HAP-1 (cell line): ENCODE measurements at regions not wholly inside any gene's neighbourhood (a gene's known extent, or its start where the extent isn't known, plus 50 kb on each side); places are given as distances from the start of the nearest gene placed in this dataset.
A peak's percentile ranks its signal among the peaks of the same experiment; 100 is the strongest.
"Not testable (repeated sequence)": the region's sequence is repeated elsewhere in the genome, so short reads cannot be mapped to it uniquely, and the experiment has no call there.

ENCODE experiments used
- DNase-seq, 2 experiments: peaks; one replicate each; pipeline ENCODE4 v3.0.0-alpha.2; 2016 to 2020; ENCODE audit warnings: low spot score in 2 of 2
- H3K27me3 ChIP-seq: fragments of 250-450 bp; sonication (Bioruptor Pico); 2 replicates; pipeline ENCODE4 v1.5.1; 2020; ENCODE audit warnings: low read depth, mild to moderate bottlenecking, moderate library complexity
- H3K36me3 ChIP-seq: fragments of 250-450 bp; sonication (Bioruptor Pico); replicated peaks from 2 replicates; pipeline ENCODE4 v1.5.1; 2020; ENCODE audit warnings: mild to moderate bottlenecking
- H3K4me1 ChIP-seq: fragments of 250-450 bp; sonication (Bioruptor Pico); 2 replicates; pipeline ENCODE4 v1.5.1; 2020; ENCODE audit warnings: mild to moderate bottlenecking
- H3K4me3 ChIP-seq: fragments of 250-450 bp; sonication (Bioruptor Pico); 2 replicates; pipeline ENCODE4 v1.5.1; 2020; ENCODE audit warnings: mild to moderate bottlenecking, moderate library complexity
- H3K9me3 ChIP-seq: fragments of 250-450 bp; sonication (Bioruptor Pico); 2 replicates; pipeline ENCODE4 v1.5.1; 2020; ENCODE audit warnings: mild to moderate bottlenecking, moderate library complexity
- in situ Hi-C: fragments of 300-500 bp; cut with MboI; formaldehyde crosslinking; loops from 3 replicates; pipeline ENCODE4 v1.14.3; 2020; ENCODE audit warnings: low sequenced_read_pairs, inconsistent platforms, mixed read lengths

DNA sequence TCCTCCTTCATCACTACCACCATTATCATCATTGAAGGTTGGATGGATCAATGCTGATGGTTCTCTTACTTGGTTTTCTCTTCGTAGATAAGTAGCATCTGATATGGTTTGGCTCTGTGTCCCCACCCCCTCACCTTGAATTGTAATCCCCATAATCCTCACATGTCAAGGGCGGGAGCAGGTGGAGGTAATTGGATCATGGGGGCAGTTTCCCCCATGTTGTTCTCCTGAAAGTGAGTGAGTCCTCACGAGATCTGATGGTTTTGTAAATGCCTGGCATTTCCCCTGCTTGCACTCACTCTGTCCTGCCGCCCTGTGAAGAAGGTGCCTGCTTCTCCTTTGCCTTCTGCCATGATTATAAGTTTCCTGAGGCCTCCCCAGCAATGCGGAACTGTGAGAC is 172.4 kb upstream of the PWP1 start:
- no peak for DNase-seq

DNA sequence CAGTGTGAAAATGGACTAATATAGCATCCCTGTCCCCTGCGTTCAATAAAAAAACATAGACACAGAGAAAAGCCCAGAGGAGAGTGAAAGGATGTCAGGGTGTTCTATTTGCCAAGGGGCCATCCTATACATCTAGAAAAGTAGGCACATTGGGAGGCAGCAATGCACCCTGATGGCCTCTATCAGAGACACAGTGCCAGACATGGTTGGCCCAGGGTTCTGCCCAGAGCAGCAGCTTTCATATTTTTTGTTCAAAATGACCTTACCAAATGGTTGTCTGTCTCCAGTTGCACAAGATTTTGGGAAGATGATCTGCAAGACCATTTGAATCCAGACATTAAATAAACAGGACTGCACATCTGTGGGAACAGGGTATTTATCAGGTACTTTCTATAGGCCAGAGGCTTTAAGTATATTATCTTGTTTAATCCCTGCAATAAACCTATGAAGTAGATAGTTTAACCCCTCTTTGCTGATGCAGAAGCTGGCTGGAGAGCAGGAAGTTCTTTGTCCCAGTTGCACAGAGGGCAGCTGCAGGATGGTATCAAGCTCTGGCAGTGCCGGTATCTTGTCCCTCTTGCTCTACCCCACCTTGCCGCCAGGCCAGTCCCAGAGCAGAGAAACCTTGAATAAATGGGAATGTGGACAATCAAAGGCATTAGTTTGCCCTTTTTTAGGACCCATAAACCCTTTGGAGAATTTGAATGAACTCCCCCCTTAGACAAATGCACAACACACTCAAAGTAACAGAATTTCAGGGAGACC is 171.8 kb upstream of the PWP1 start:
- no peaks in the 10 kb centered on the region for H3K4me1 ChIP-seq
- no peaks in the 10 kb centered on the region for H3K27me3 ChIP-seq
- H3K4me3 ChIP-seq, result no peak overlapping the region
- no peaks in the 10 kb centered on the region for H3K36me3 ChIP-seq
- no peak for DNase-seq
- no peaks in the 10 kb centered on the region for H3K9me3 ChIP-seq
- in situ Hi-C loops, result no loop called here

More for the DNA sequence above, 172.4 kb upstream of the PWP1 start:
- Histone ChIP-seq H3K9me3 (no peaks in the 10 kb centered on the region), H3K36me3 (no peaks in the 10 kb centered on the region), H3K4me3 (no peak overlapping the region), H3K27me3 (no peaks in the 10 kb centered on the region), H3K4me1 (no peaks in the 10 kb centered on the region)
- in situ Hi-C loops, result no loop called here

DNA sequence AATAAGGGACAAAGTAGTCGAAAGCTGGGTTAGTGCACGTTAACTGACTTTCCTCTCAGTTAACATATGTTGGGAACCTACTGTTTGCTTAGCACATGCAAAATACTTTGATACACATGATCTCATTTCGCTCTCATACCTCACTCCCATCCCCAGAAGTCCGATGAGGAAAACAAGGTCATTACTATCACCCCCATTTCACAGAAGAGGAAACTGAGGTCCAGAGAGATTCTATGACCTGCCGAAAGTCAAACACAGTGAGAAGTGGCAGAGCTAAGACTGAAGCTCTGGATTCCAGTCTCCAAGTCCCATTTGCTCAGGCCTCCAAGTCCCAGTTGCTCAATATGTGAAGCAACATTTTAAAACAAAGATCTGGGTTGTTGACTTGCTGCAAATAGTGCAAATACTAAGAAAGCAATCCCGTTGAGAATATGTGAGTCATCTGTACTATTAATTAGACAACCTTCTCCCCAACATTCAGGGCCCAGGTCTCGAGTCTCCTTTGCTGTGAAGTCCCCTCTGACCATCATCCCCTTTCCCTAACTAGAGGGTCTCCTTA is 170.6 kb upstream of the PWP1 start:
- Histone ChIP-seq H3K36me3 (no peaks in the 10 kb centered on the region), H3K27me3 (no peaks in the 10 kb centered on the region), H3K4me1 (no peaks in the 10 kb centered on the region), H3K4me3 (no peak overlapping the region), H3K9me3 (no peaks in the 10 kb centered on the region)
- no peak for DNase-seq
- in situ Hi-C loops, result no loop called here

DNA sequence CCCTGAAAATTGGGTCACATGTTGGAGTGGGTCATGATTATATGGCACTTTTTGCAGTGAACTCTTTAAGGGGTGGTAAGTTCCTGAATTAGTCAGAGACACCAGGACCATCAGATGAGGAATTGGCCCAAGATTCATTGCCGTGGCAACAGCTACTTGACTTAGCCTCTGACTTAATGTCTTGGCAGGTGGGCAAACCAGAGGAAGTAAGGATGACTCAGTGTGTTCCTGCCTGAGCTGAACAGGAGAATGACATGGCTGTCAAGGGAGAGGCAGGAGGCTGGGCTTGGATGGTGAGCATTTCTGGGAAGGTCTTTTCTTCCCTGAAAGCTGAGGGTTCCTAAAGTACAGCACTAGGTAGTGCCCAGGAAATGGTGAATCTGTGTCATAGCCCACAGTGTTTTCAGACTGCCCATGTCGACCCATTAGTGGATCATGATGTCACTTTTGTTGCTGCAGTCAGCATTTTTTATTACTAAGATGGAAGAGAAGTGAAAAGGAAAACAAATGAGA is 170.1 kb upstream of the PWP1 start:
- H3K4me3 ChIP-seq, result no peak overlapping the region
- DNase-seq, result no peak
- no peaks in the 10 kb centered on the region for H3K27me3 ChIP-seq
- H3K4me1 ChIP-seq, result no peaks in the 10 kb centered on the region
- no peaks in the 10 kb centered on the region for H3K9me3 ChIP-seq
- in situ Hi-C loops, result no loop called here
- H3K36me3 ChIP-seq, result no peaks in the 10 kb centered on the region

DNA sequence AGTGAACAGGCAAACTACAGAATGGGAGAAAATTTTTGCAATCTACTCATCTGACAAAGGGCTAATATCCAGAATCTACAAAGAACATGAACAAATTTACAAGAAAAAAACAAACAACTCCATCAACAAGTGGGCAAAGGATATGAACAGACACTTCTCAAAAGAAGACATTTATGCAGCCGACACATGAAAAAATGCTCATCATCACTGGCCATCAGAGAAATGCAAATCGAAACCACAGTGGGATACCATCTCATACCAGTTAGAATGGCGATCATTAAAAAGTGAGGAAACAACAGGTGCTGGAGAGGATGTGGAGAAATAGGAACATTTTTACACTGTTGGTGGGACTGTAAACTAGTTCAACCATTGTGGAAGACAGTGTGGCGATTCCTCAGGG is 167.8 kb upstream of the PWP1 start:
- H3K27me3 ChIP-seq, DNase-seq, H3K9me3 ChIP-seq, in situ Hi-C loops, H3K4me1 ChIP-seq, H3K4me3 ChIP-seq, H3K36me3 ChIP-seq: not testable (repeated sequence)

DNA sequence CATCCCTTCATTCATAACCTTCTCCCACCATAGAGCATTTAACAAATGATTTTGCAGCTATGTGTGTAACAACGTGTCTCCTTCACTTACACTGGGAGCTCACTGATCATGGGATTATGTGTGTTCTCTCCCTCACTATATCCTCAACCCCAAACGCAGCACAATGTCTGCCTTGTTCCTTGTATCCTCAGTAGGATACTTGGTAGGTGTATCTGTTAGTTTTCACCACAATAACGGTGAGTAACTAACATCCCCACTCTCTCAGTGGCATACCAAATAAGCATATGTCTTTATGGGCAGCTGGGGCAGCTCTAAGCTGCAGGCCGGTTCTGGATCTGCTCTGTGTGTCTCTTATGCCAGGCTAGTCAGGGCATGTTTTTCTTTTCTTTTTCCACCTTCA is 166.7 kb upstream of the PWP1 start:
- DNase-seq, result no peak
- H3K4me1 ChIP-seq, result no peaks in the 10 kb centered on the region
- no peaks in the 10 kb centered on the region for H3K36me3 ChIP-seq
- in situ Hi-C loops, result no loop called here
- no peaks in the 10 kb centered on the region for H3K27me3 ChIP-seq
- no peaks in the 10 kb centered on the region for H3K9me3 ChIP-seq
- no peak overlapping the region for H3K4me3 ChIP-seq

DNA sequence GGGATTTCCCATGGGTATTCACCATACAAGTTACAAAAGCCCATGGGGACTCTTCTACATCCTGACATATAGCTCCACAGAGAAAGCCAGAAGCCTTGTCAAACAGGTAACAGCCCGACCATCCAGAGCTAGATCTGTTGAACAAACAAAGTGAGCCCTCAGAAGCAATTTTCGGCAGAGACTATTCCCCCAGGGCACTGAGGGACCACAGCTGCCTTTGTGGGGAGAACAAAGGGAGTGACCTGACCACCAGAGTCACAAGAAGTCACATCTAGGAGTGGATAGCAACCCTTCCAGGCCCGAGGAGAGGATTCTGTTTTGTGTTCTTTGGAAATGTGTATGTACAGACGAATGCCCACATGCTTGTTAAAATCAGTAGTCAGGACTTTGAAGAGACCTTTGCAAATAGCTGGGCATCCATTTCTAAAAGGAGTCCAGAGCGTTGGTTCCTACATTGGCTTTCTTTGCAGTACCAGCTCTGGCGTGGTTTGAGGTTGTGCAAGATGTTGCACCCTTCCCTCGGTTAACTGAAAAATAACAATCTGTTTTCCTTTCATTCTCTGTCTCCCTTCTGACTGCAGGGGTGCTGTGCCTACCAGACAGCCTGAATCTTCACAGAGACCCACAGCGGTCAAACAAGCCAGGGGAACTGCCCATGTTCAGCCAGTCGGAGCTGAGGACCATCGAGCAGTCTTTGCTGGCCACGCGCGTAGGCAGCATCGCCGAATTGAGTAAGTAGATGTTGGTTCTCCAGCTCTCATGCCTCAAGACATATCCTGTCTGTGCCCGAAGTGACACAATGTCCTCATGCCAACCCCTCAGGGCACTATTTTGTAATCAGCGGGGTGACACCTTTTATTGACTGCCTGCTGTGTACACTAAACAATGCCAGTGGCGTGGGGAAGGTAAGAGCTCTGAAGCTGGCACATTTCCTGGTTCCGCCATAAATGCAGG is 165.4 kb upstream of the PWP1 start:
- no peaks in the 10 kb centered on the region for H3K36me3 ChIP-seq
- DNase-seq, result no peak
- H3K9me3 ChIP-seq, result no peaks in the 10 kb centered on the region
- no peaks in the 10 kb centered on the region for H3K4me1 ChIP-seq
- no peak overlapping the region for H3K4me3 ChIP-seq
- no peaks in the 10 kb centered on the region for H3K27me3 ChIP-seq
- in situ Hi-C loops, result no loop called here

DNA sequence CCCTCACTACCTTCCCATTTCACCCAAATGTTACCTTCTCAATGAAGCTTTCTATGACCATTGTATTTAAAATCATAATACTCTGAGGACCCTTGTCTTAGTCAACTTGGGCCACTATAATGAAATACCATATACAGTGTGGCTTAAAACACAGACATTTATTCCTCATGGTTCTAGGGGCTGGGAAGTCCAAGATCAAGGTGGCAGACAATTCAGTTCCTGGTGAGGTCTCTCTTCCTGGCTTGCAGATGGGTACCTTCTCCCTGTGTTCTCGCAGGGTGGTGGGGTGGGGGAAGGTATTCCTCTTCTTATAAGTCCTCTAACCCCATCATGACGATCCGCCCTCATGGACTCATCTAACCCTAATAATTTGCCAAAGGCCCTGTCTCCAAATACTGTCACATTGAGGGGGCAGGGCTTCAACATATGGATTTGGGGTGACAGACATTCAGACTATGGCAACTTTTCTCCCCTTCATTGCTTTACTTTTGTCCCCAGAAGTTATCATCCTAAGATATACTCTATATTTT is 163.7 kb upstream of the PWP1 start:
- H3K4me3 ChIP-seq, result no peak overlapping the region
- H3K9me3 ChIP-seq, result no peaks in the 10 kb centered on the region
- H3K36me3 ChIP-seq, result no peaks in the 10 kb centered on the region
- no peaks in the 10 kb centered on the region for H3K4me1 ChIP-seq
- in situ Hi-C loops, result no loop called here
- no peaks in the 10 kb centered on the region for H3K27me3 ChIP-seq
- no peak for DNase-seq

DNA sequence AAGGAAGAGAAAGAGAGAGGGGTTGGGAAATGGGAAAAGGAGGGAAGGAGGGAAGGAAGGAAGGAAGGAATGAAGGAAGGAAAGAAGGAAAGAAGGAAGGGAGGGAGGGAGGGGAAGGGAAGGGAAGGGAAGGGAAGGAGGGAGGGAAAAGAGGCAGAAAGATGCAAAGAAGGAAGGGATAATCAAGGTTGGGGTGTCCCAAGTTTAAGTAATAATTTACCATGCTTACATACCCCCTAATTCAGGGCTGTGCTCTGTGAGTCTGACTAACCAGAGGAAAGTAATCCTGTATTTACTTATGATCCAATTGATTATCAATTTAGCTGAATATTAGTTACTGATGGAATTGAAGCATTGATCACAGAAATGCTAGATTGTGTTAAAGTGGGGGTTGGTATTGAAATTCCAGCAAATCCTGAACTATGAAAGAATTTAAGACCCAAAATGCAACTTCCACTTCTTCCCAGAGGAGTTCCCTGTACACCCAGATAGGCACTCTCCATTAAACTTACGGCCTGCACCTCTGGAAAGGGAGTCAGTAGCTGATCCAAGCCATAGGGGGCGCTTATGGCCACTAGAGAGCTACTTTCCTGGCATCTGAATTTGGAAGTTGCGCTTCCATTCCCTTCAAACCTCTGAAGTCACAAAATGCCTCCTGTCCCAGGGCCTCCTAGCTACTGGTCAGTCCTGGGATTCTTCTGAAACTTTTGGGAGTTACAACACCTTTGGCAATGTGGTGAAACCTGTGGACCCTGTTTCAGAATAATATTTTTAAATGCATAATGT is 162.7 kb upstream of the PWP1 start:
- no peaks in the 10 kb centered on the region for H3K36me3 ChIP-seq
- H3K4me3 ChIP-seq, result no peak overlapping the region
- H3K9me3 ChIP-seq, result no peaks in the 10 kb centered on the region
- peak in 1 of 2 experiments; percentile 23 for DNase-seq
- no peaks in the 10 kb centered on the region for H3K4me1 ChIP-seq
- H3K27me3 ChIP-seq, result no peaks in the 10 kb centered on the region
- in situ Hi-C loops, result no loop called here

DNA sequence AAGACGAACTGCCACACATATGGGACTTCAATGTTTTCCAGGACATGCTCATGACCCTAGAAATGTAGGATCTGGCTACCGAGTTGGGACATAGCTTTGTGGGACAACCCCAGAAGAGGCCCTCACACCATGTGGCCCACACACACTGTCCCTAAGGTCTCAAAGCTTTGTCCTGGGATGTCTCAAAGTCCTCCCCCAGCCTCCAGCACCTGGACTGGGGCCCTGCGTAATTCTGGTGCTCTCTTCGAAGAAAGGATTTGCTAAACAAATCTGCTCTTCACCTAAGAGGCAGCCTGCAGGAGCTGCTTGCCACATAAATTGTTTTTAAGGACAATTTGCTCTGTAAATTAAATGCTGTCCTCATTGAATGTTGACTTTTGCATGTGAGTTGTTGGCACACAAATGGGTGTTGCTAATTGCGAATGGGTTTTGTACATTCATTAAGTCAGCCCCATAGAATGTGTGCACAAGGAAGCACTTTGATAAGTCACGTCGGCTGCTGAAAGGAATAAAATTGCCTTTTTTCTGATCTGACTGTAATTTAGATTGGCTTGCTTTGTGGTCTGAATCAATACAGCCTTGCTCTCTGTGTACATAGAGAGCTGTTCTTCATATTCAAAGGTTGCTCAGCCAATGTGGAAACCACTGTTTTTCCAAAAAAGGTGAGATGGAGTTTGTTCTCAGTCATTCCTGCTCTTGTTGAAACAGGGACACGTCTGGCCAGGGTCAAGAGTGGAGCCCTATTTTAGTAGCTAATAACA is 161.6 kb upstream of the PWP1 start:
- Histone ChIP-seq H3K36me3 (no peaks in the 10 kb centered on the region), H3K4me1 (no peaks in the 10 kb centered on the region), H3K4me3 (no peak overlapping the region), H3K9me3 (no peaks in the 10 kb centered on the region), H3K27me3 (no peaks in the 10 kb centered on the region)
- no peak for DNase-seq
- in situ Hi-C loops, result no loop called here

DNA sequence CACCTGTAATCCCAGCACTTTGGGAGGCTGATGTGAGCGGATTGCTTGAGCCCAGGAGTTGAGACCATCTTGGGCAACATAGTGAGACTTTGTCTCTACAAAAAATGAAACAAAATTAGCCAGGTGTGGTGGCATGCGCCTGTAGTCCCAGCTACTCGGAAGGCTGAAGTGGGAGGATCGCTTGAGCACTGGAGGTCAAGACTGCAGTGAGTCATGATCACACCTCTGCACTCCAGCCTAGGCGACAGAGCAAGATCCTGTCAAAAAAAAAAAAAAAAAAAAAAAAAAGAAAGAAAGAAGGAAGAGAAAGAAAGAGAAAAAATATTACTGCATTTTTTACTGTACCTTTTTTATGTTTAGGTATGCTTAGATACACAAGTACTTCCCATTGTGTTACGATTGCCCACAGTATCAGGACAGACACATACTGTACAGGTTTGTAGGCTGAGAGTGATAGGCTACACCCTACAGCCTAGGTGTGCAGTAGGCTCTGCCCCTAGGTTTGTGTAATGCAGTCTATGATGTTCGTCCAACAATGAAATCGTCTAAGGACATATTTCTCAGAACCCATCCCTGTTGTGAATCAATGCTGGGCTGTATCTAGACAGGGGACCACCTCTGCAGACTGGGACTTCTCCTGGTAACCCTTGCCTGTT is 160.4 kb upstream of the PWP1 start:
- H3K9me3 ChIP-seq, result no peaks in the 10 kb centered on the region
- no peak overlapping the region for H3K4me3 ChIP-seq
- in situ Hi-C loops, result no loop called here
- no peak for DNase-seq
- H3K36me3 ChIP-seq, result no peaks in the 10 kb centered on the region
- no peaks in the 10 kb centered on the region for H3K4me1 ChIP-seq
- H3K27me3 ChIP-seq, result no peaks in the 10 kb centered on the region

DNA sequence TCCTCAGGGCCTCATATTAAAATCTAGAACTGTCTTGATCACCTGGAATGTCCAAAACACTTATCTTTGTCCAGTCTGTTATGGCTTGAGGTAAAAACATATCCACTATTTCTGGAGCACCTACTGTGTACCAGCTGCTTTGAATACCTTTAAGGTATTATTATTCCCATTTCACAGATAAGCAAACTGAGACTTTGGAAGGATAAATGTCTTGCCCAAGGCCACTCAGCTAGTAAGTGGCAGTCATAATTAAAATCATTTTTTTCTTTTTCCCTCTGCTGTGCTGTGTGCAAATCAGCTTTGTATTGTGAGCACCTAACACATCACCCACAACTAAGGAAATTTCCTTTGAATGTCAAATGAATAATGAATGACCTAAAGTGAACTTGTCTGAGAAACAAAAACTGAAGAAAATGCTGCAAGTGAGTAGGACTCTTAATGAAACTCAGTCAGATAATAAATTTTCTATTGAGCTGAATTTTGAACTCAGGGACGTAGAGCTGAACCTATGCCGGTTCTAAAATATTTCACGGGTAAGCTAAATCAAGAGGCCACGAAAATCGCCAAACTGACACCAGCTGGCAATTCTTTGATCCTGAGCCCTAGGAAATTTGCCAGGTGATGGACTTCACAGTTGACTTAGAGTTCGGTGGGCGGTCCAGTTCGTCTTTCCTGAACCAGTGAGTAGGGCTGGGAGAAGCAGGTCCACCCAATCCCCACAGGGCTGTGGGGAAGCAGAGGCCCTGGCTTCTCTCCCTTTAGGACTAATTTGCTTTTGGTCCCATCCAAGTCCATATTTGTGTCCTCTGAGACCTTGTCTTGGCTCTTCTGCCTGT is 159.7 kb upstream of the PWP1 start:
- H3K4me3 ChIP-seq, result no peak overlapping the region
- no peaks in the 10 kb centered on the region for H3K4me1 ChIP-seq
- in situ Hi-C loops, result no loop called here
- no peak for DNase-seq
- no peaks in the 10 kb centered on the region for H3K9me3 ChIP-seq
- H3K36me3 ChIP-seq, result no peaks in the 10 kb centered on the region
- H3K27me3 ChIP-seq, result no peaks in the 10 kb centered on the region
